H9 (cell line): ENCODE measurements at regions not wholly inside any gene's neighbourhood (a gene's known extent, or its start where the extent isn't known, plus 50 kb on each side); places are given as distances from the start of the nearest gene placed in this dataset.

Source experiments
- DNase-seq: peaks from one replicate; pipeline ENCODE4 v3.0.0-alpha.2; 2017
- H2AFZ ChIP-seq: one replicate; pipeline ENCODE4 v1.6.1; 2013; ENCODE audit warnings: mild to moderate bottlenecking, low read length, control low read depth, moderate library complexity
- H2AK5ac ChIP-seq: 2 replicates; pipeline ENCODE4 v1.6.1; 2013; ENCODE audit warnings: low read length, control low read depth, mixed read lengths; ENCODE audit not compliant: insufficient read length
- H2BK120ac ChIP-seq: one replicate; pipeline ENCODE4 v1.6.1; 2013; ENCODE audit warnings: low read depth, mild to moderate bottlenecking, low read length, control low read depth, inconsistent platforms; ENCODE audit not compliant: poor library complexity, severe bottlenecking
- H2BK12ac ChIP-seq: 2 replicates; pipeline ENCODE4 v1.6.1; 2013; ENCODE audit warnings: low read length, control low read depth, mixed read lengths, low read depth; ENCODE audit not compliant: insufficient read length
- H2BK15ac ChIP-seq: 2 replicates; pipeline ENCODE4 v1.6.1; 2013; ENCODE audit warnings: low read depth, low read length, control low read depth
- H2BK20ac ChIP-seq: one replicate; pipeline ENCODE4 v1.6.1; 2013; ENCODE audit warnings: low read depth, mild to moderate bottlenecking, low read length, control low read depth, inconsistent platforms; ENCODE audit not compliant: poor library complexity, severe bottlenecking
- H2BK5ac ChIP-seq: 2 replicates; pipeline ENCODE4 v1.6.1; 2013; ENCODE audit warnings: low read length, control low read depth, mixed read lengths; ENCODE audit not compliant: insufficient read length
- H3K14ac ChIP-seq: 2 replicates; pipeline ENCODE4 v1.6.1; 2013; ENCODE audit warnings: low read length, control low read depth; ENCODE audit not compliant: insufficient read depth
- H3K18ac ChIP-seq: 2 replicates; pipeline ENCODE4 v1.6.1; 2013; ENCODE audit warnings: low read depth, mild to moderate bottlenecking, mixed read lengths, low read length, control low read depth; ENCODE audit not compliant: insufficient read length
- H3K23ac ChIP-seq: 2 replicates; pipeline ENCODE4 v1.6.1; 2013; ENCODE audit warnings: low read length, control low read depth, mixed read lengths, low read depth; ENCODE audit not compliant: insufficient read length
- H3K23me2 ChIP-seq: 2 replicates; pipeline ENCODE4 v1.6.1; 2013; ENCODE audit warnings: low read depth, mild to moderate bottlenecking, mixed read lengths, low read length, control low read depth; ENCODE audit not compliant: insufficient read length, poor library complexity, severe bottlenecking
- H3K27ac ChIP-seq: 2 replicates; pipeline ENCODE4 v1.5.1; 2013; ENCODE audit warnings: low read length, control low read depth, mixed read lengths, low read depth; ENCODE audit not compliant: insufficient read length
- H3K27me3 ChIP-seq: 2 replicates; pipeline ENCODE4 v1.6.1; 2013; ENCODE audit warnings: low read length, control low read depth, inconsistent platforms; ENCODE audit not compliant: insufficient read depth
- H3K4ac ChIP-seq: 2 replicates; pipeline ENCODE4 v1.6.1; 2013; ENCODE audit warnings: low read depth, mild to moderate bottlenecking, control low read depth, inconsistent platforms, low read length, moderate library complexity
- H3K4me1 ChIP-seq: 2 replicates; pipeline ENCODE4 v1.6.1; 2013; ENCODE audit warnings: low read length, control low read depth, inconsistent platforms; ENCODE audit not compliant: insufficient read depth
- H3K4me2 ChIP-seq: 2 replicates; pipeline ENCODE4 v1.6.1; 2013; ENCODE audit warnings: low read length, control low read depth, mixed read lengths; ENCODE audit not compliant: insufficient read length, insufficient read depth
- H3K56ac ChIP-seq: 2 replicates; pipeline ENCODE4 v1.6.1; 2013; ENCODE audit warnings: low read depth, mild to moderate bottlenecking, mixed read lengths, low read length, control low read depth; ENCODE audit not compliant: insufficient read length
- H3K79me1 ChIP-seq: 2 replicates; pipeline ENCODE4 v1.6.1; 2013; ENCODE audit warnings: low read depth, mild to moderate bottlenecking, moderate library complexity, low read length, control low read depth, inconsistent platforms; ENCODE audit not compliant: insufficient read depth, poor library complexity, severe bottlenecking
- H3K79me2 ChIP-seq: 2 replicates; pipeline ENCODE4 v1.6.1; 2013; ENCODE audit warnings: low read length, control low read depth, inconsistent platforms; ENCODE audit not compliant: insufficient read depth
- H3K9ac ChIP-seq: 2 replicates; pipeline ENCODE4 v1.6.1; 2013; ENCODE audit warnings: low read length, control low read depth, mixed read lengths; ENCODE audit not compliant: insufficient read length; ENCODE audit errors: extremely low read depth
- H3K9me3 ChIP-seq: one replicate; pipeline ENCODE4 v1.6.1; 2013; ENCODE audit warnings: low read depth, low read length, inconsistent platforms; ENCODE audit not compliant: control insufficient read depth
- H3T11ph ChIP-seq: one replicate; pipeline ENCODE4 v1.6.1; 2013; ENCODE audit warnings: mild to moderate bottlenecking, low read length, control low read depth, inconsistent platforms
- H4K20me1 ChIP-seq: one replicate; pipeline ENCODE4 v1.6.1; 2013; ENCODE audit not compliant: control insufficient read depth, insufficient read length, insufficient read depth
- H4K5ac ChIP-seq: 2 replicates; pipeline ENCODE4 v1.6.1; 2013; ENCODE audit warnings: low read depth, mild to moderate bottlenecking, mixed read lengths, low read length, control low read depth; ENCODE audit not compliant: insufficient read length
- H4K8ac ChIP-seq: replicated peaks from 2 replicates; pipeline ENCODE4 v1.6.1; 2013; ENCODE audit warnings: low read length, control low read depth, mixed read lengths, low read depth; ENCODE audit not compliant: insufficient read length
- H4K91ac ChIP-seq: 2 replicates; pipeline ENCODE4 v1.6.1; 2013; ENCODE audit warnings: low read depth, mild to moderate bottlenecking, moderate library complexity, mixed read lengths, low read length, control low read depth; ENCODE audit not compliant: insufficient read length
- H3K27ac Mint-ChIP-seq, 3 experiments: 2 replicates in 2 of 3; 3 replicates in 1 of 3; pipeline ENCODE4 v1.8.0; 2020 to 2021; ENCODE audit warnings: mixed read lengths in 3 of 3, mild to moderate bottlenecking in 1 of 3, moderate library complexity in 1 of 3
- H3K27me3 Mint-ChIP-seq: 2 replicates; pipeline ENCODE4 v1.8.0; 2021; ENCODE audit warnings: low read depth, mild to moderate bottlenecking, moderate library complexity, mixed read lengths
- H3K36me3 Mint-ChIP-seq, 3 experiments: 2 replicates in 2 of 3; 3 replicates in 1 of 3; pipeline ENCODE4 v1.8.0; 2020 to 2021; ENCODE audit warnings: low read depth in 3 of 3, mixed read lengths in 3 of 3; ENCODE audit not compliant: insufficient read depth in 1 of 3
- H3K4me1 Mint-ChIP-seq, 2 experiments: 2 replicates each; pipeline ENCODE4 v1.8.0; 2020; ENCODE audit warnings: mixed read lengths in 2 of 2
- H3K4me3 Mint-ChIP-seq, 2 experiments: 2 replicates in 1 of 2; 3 replicates in 1 of 2; pipeline ENCODE4 v1.8.0; 2020 to 2021; ENCODE audit warnings: mild to moderate bottlenecking in 2 of 2, mixed read lengths in 2 of 2, moderate library complexity in 1 of 2
- H3K9me3 Mint-ChIP-seq, 2 experiments: 2 replicates in 1 of 2; 3 replicates in 1 of 2; pipeline ENCODE4 v1.8.0; 2020; ENCODE audit warnings: mild to moderate bottlenecking in 2 of 2, mixed read lengths in 2 of 2, moderate library complexity in 1 of 2
- WGBS: extraction: QIAGEN DNeasy Blood & Tissue Kit; methylation state at CpG from one replicate; pipeline ENCODE4 v1.1.7; 2013; ENCODE audit warnings: missing lambda C conversion rate, low lambda C conversion rate, mixed read lengths; ENCODE audit not compliant: insufficient read length; ENCODE audit errors: extremely low coverage; 5-methylcytosine and 5-hydroxymethylcytosine counted together
- TF ChIP-seq, protein P1 (sequence below): fragments of 200-600 bp; sonication (generic); conservative IDR thresholded peaks from 3 replicates; pipeline ENCODE4 v1.8.0; 2021; ENCODE audit warnings: antibody characterized with exemption, mild to moderate bottlenecking

DNA sequence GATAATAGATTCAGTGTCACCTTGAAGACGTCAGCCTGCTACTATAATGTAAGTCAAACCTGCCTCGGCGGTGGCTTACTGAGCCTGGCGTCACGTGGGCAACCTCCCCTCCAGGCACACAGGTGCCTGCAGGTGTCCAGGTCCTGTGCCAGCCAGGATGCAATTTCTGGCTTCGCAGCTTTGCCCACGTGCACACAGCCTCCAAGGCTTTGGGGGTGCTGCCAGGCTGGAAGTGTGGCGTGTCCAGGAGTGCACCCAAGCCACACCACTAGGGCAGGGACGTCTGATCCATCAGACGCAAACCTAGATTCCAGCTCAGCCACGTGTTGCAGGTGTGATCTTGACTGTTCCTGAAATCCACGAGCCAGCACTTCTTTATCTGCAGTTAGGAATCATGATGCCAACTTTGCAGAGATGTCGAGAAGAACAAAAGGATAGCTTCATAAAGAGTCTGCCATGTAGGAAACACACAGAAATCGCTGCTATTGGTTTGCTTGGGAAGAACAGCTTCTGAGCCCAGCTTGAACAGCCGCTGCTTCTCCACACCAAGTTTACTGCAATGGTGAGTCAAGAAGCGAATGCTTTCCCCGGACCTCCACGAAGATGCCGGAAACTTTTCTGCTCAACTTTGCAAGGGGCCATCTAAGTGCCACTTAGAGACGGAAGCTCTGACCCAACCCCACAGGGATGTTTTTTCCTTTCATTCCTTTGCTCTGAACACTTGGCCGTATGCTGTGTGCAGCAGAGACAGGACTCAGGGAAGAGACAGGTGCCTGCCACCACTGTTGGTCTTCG, 84.2 kb upstream of the SALL3 start:
- WGBS: no CpG with 5 or more reads among the region's 22 CpGs
- H3K27ac Mint-ChIP-seq: no peak overlapping the region
- no peak for DNase-seq
- H3K4me3 Mint-ChIP-seq: no peak overlapping the region
- Histone ChIP-seq H3K9ac (no peak overlapping the region), H3K4me1 (no peaks in the 10 kb centered on the region), H2AK5ac (no peak overlapping the region), H3K23ac (no peak overlapping the region), H3K27me3 (no peaks in the 10 kb centered on the region; the same call in 1 of the 2 replicates), H3T11ph (no peak overlapping the region), H4K8ac (no peak overlapping the region), H3K79me1 (no peaks in the 10 kb centered on the region), H2BK12ac (no peak overlapping the region), H4K91ac (no peak overlapping the region), H2AFZ (no peak overlapping the region), H3K4me2 (no peak overlapping the region), H3K18ac (no peak overlapping the region), H2BK20ac (no peak overlapping the region), H2BK5ac (no peak overlapping the region), H4K20me1 (no peaks in the 10 kb centered on the region), H2BK120ac (no peak overlapping the region), H3K14ac (no peak overlapping the region; the same call in 1 of the 2 replicates), H3K9me3 (no peaks in the 10 kb centered on the region), H3K79me2 (no peaks in the 10 kb centered on the region), H3K23me2 (no peaks in the 10 kb centered on the region), H3K27ac (no peak overlapping the region), H3K56ac (no peak overlapping the region), H4K5ac (no peak overlapping the region), H2BK15ac (no peak overlapping the region), H3K4ac (no peak overlapping the region)
- peaks cover 5 to 16% (median 9%) of the 10 kb centered on the region in 3 experiments; a peak in 6 of 7 replicates for H3K36me3 Mint-ChIP-seq
- H3K4me1 Mint-ChIP-seq: peaks cover 0 to 4% of the 10 kb centered on the region in 2 experiments; a peak in 2 of 4 replicates
- H3K27me3 Mint-ChIP-seq: peaks cover 5% of the 10 kb centered on the region
- peaks cover 18 to 38% of the 10 kb centered on the region in 2 experiments for H3K9me3 Mint-ChIP-seq
- TF ChIP-seq, protein P1, sequence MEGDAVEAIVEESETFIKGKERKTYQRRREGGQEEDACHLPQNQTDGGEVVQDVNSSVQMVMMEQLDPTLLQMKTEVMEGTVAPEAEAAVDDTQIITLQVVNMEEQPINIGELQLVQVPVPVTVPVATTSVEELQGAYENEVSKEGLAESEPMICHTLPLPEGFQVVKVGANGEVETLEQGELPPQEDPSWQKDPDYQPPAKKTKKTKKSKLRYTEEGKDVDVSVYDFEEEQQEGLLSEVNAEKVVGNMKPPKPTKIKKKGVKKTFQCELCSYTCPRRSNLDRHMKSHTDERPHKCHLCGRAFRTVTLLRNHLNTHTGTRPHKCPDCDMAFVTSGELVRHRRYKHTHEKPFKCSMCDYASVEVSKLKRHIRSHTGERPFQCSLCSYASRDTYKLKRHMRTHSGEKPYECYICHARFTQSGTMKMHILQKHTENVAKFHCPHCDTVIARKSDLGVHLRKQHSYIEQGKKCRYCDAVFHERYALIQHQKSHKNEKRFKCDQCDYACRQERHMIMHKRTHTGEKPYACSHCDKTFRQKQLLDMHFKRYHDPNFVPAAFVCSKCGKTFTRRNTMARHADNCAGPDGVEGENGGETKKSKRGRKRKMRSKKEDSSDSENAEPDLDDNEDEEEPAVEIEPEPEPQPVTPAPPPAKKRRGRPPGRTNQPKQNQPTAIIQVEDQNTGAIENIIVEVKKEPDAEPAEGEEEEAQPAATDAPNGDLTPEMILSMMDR: no peak
